Keratinocyte (primary cell): ENCODE measurements at regions not wholly inside any gene's neighbourhood (a gene's known extent, or its start where the extent isn't known, plus 50 kb on each side); places are given as distances from the start of the nearest gene placed in this dataset.
A peak's percentile ranks its signal among the peaks of the same experiment; 100 is the strongest.

Experiments
- DNase-seq: peaks from one replicate; pipeline ENCODE4 v3.0.0-alpha.2; 2011; ENCODE audit warnings: low read depth, missing footprints, low spot score
- FAIRE-seq: peaks from 2 replicates; lab custom pipeline; 2011; peaks lifted over from hg19 to GRCh38; lab: Jason Lieb, UNC
- H2AFZ ChIP-seq: 2 replicates; pipeline ENCODE4 v1.6.0; 2012; ENCODE audit warnings: low read length, control low read depth, inconsistent platforms; ENCODE audit not compliant: control insufficient read depth
- H3K27ac ChIP-seq: 2 replicates; pipeline ENCODE4 v1.5.1; 2011; ENCODE audit warnings: low read length; ENCODE audit not compliant: control insufficient read depth, insufficient read depth
- H3K27me3 ChIP-seq: 3 replicates; pipeline ENCODE4 v1.6.0; 2011; ENCODE audit warnings: low read length; ENCODE audit not compliant: control insufficient read depth, insufficient read depth; ENCODE audit errors: extremely low read depth
- H3K36me3 ChIP-seq, 2 experiments: 2 replicates in 1 of 2; 3 replicates in 1 of 2; pipeline ENCODE4 v1.5.1; 2011; ENCODE audit warnings: low read length in 2 of 2, mild to moderate bottlenecking in 1 of 2; ENCODE audit not compliant: control insufficient read depth in 2 of 2, insufficient read depth in 2 of 2; ENCODE audit errors: extremely low read depth in 1 of 2
- H3K4me1 ChIP-seq: 3 replicates; pipeline ENCODE4 v1.5.1; 2011; ENCODE audit warnings: low read length; ENCODE audit not compliant: control insufficient read depth, insufficient read depth; ENCODE audit errors: extremely low read depth
- H3K4me2 ChIP-seq: 3 replicates; pipeline ENCODE4 v1.6.0; 2011; ENCODE audit warnings: low read depth, low read length; ENCODE audit not compliant: control insufficient read depth, insufficient read depth; ENCODE audit errors: extremely low read depth
- H3K4me3 ChIP-seq, 3 experiments: fragments of 200-600 bp in 1 of 3; sonication (generic) in 1 of 3; 2 replicates in 2 of 3; 3 replicates in 1 of 3; pipeline ENCODE4 v1.5.1; 2011 to 2016; ENCODE audit warnings: low read length in 3 of 3, mild to moderate bottlenecking in 3 of 3, control low read depth in 2 of 3, inconsistent platforms in 1 of 3, low read depth in 1 of 3, mixed read lengths in 1 of 3, mixed run types in 1 of 3, moderate library complexity in 1 of 3; ENCODE audit not compliant: control insufficient read depth in 2 of 3, insufficient read depth in 2 of 3; ENCODE audit errors: extremely low read depth in 1 of 3
- H3K79me2 ChIP-seq: 2 replicates; pipeline ENCODE4 v1.6.0; 2012; ENCODE audit warnings: low read length; ENCODE audit not compliant: control insufficient read depth, insufficient read depth
- H3K9ac ChIP-seq: 3 replicates; pipeline ENCODE4 v1.6.0; 2011; ENCODE audit warnings: low read length; ENCODE audit not compliant: control insufficient read depth, insufficient read depth; ENCODE audit errors: extremely low read depth
- H3K9me1 ChIP-seq: 3 replicates; pipeline ENCODE4 v1.6.0; 2011; ENCODE audit warnings: low read length; ENCODE audit not compliant: control insufficient read depth, insufficient read depth; ENCODE audit errors: extremely low read depth
- H3K9me3 ChIP-seq: 2 replicates; pipeline ENCODE4 v1.5.1; 2012; ENCODE audit warnings: low read depth, low read length; ENCODE audit not compliant: control insufficient read depth
- H4K20me1 ChIP-seq: 3 replicates; pipeline ENCODE4 v1.6.0; 2011; ENCODE audit warnings: low read length; ENCODE audit not compliant: control insufficient read depth, insufficient read depth; ENCODE audit errors: extremely low read depth
- CTCF ChIP-seq, 3 experiments: IDR thresholded peaks in 1 of 3; conservative IDR thresholded peaks in 1 of 3; optimal IDR thresholded peaks in 1 of 3; 2 replicates in 2 of 3; 3 replicates in 1 of 3; pipeline versions ENCODE3 to v1.5.1; 2011; ENCODE audit warnings: low read length in 3 of 3, mild to moderate bottlenecking in 3 of 3, moderate library complexity in 2 of 3, control low read depth in 1 of 3, inconsistent platforms in 1 of 3; ENCODE audit not compliant: insufficient read depth in 2 of 3; ENCODE audit errors: extremely low read depth in 1 of 3
- EZH2 ChIP-seq: IDR thresholded peaks from one replicate; pipeline ENCODE4 v1.6.1; 2012; ENCODE audit warnings: inconsistent platforms, mild to moderate bottlenecking, low read length, moderate library complexity
- dilution Hi-C: fragments of 300-500 bp; cut with MboI; formaldehyde crosslinking; loops from one replicate; pipeline ENCODE4 v1.7.0; 2020; ENCODE audit warnings: low sequenced_read_pairs; ENCODE audit not compliant: extremely low pct_ligation_motif_present

- FAIRE-seq (peak; percentile 88), DNase-seq (peak; percentile 25)
- no peaks in the 10 kb centered on the region for H3K9me1 ChIP-seq
- no peak overlapping the region for H3K4me3 ChIP-seq
- no peaks in the 10 kb centered on the region for H3K79me2 ChIP-seq
- dilution Hi-C loops = no loop called here
- H2AFZ ChIP-seq = no peak overlapping the region
- H3K9me3 ChIP-seq = no peaks in the 10 kb centered on the region
- peaks cover 13% of the 10 kb centered on the region for H3K4me1 ChIP-seq
- no peaks in the 10 kb centered on the region for H3K27me3 ChIP-seq
- H3K9ac ChIP-seq = no peak overlapping the region
- H3K27ac ChIP-seq = peak overlapping the region; percentile 22
- TF ChIP-seq CTCF (optimal IDR thresholded peaks at IDR 0.05 in 1 of 3, IDR thresholded peaks at IDR 0.05 in 1 of 3, conservative IDR thresholded peaks at IDR 0.05 in 1 of 3; ENCODE audit: extremely low read depth in 1 of 3, insufficient read depth in 2 of 3, low read length in 3 of 3) (no peak), EZH2 (no peak)
- H3K36me3 ChIP-seq = no peaks in the 10 kb centered on the region
- peak overlapping the region; percentile 3 for H3K4me2 ChIP-seq
- no peaks in the 10 kb centered on the region for H4K20me1 ChIP-seq
These were observed 776.4 kb upstream of the NRSN1 start for GRCh38 chr6:23349521-23350147.

- Histone ChIP-seq H3K27ac (no peak overlapping the region), H3K36me3 (no peaks in the 10 kb centered on the region), H3K27me3 (no peaks in the 10 kb centered on the region), H3K9me3 (no peaks in the 10 kb centered on the region), H3K9me1 (no peaks in the 10 kb centered on the region), H4K20me1 (no peaks in the 10 kb centered on the region), H3K9ac (no peak overlapping the region), H3K4me1 (peaks cover 13% of the 10 kb centered on the region), H3K4me3 (no peak overlapping the region), H2AFZ (no peak overlapping the region), H3K4me2 (no peak overlapping the region), H3K79me2 (no peaks in the 10 kb centered on the region)
- dilution Hi-C loops = no loop called here
- DNase-seq (no peak), FAIRE-seq (no peak)
- TF ChIP-seq EZH2 (no peak), CTCF (optimal IDR thresholded peaks at IDR 0.05 in 1 of 3, IDR thresholded peaks at IDR 0.05 in 1 of 3, conservative IDR thresholded peaks at IDR 0.05 in 1 of 3; ENCODE audit: extremely low read depth in 1 of 3, insufficient read depth in 2 of 3, low read length in 3 of 3) (no peak)
These were observed 775.1 kb upstream of the NRSN1 start for GRCh38 chr6:23350752-23351453.
